Neural cell (in vitro differentiated cells): ENCODE measurements at regions not wholly inside any gene's neighbourhood (a gene's known extent, or its start where the extent isn't known, plus 50 kb on each side); places are given as distances from the start of the nearest gene placed in this dataset.

Experiments used
- H2AFZ ChIP-seq: fragments of 200-600, 300-800 bp; sonication (generic), shearing (Covaris generic); 2 replicates; pipeline ENCODE4 v1.6.0; 2014; ENCODE audit warnings: low read depth, mild to moderate bottlenecking, antibody characterized with exemption, low read length, moderate library complexity
- H3F3A ChIP-seq: fragments of 200-600 bp; shearing (Covaris generic); 2 replicates; pipeline ENCODE4 v1.6.1; 2016; ENCODE audit warnings: mild to moderate bottlenecking, moderate library complexity, mixed read lengths, antibody characterized with exemption, low read length; ENCODE audit not compliant: insufficient read depth, poor library complexity, severe bottlenecking
- H3K27ac ChIP-seq: fragments of 200-600, 300-800 bp; sonication (generic), shearing (Covaris generic); 2 replicates; pipeline ENCODE4 v1.5.1; 2014; ENCODE audit warnings: mild to moderate bottlenecking, low read length, moderate library complexity
- H3K27me3 ChIP-seq: fragments of 300-800, 200-600 bp; sonication (generic), shearing (Covaris generic); 2 replicates; pipeline ENCODE4 v1.6.0; 2014; ENCODE audit warnings: mild to moderate bottlenecking, low read depth, low read length, moderate library complexity; ENCODE audit not compliant: insufficient read depth
- H3K36me3 ChIP-seq: fragments of 300-800, 200-600 bp; sonication (generic), shearing (Covaris generic); 2 replicates; pipeline ENCODE4 v1.5.1; 2014; ENCODE audit warnings: mild to moderate bottlenecking, antibody characterized with exemption, low read length, moderate library complexity; ENCODE audit not compliant: insufficient read depth
- H3K4me2 ChIP-seq: fragments of 300-800, 200-600 bp; sonication (generic), shearing (Covaris generic); 2 replicates; pipeline ENCODE4 v1.6.0; 2014; ENCODE audit warnings: mild to moderate bottlenecking, low read length
- H3K4me3 ChIP-seq: fragments of 300-800, 200-600 bp; sonication (generic), shearing (Covaris generic); 2 replicates; pipeline ENCODE4 v1.5.1; 2014; ENCODE audit warnings: mild to moderate bottlenecking, low read length, moderate library complexity
- H3K79me2 ChIP-seq: fragments of 200-600 bp; shearing (Covaris generic); replicated peaks from 2 replicates; pipeline ENCODE4 v1.6.0; 2014; ENCODE audit warnings: mild to moderate bottlenecking, low read length, moderate library complexity; ENCODE audit not compliant: insufficient read depth
- H3K9ac ChIP-seq: fragments of 300-800, 200-600 bp; sonication (generic), shearing (Covaris generic); 2 replicates; pipeline ENCODE4 v1.6.1; 2016; ENCODE audit warnings: mild to moderate bottlenecking, low read length, mixed read lengths
- H3K9me2 ChIP-seq: fragments of 200-600 bp; shearing (Covaris generic); 2 replicates; pipeline ENCODE4 v1.6.1; 2016; ENCODE audit warnings: mild to moderate bottlenecking, low read length, mixed read lengths; ENCODE audit not compliant: insufficient read depth
- H3K9me3 ChIP-seq: fragments of 200-600, 300-800 bp; sonication (generic), shearing (Covaris generic); 2 replicates; pipeline ENCODE4 v1.6.1; 2016; ENCODE audit warnings: mild to moderate bottlenecking, mixed run types, low read length, moderate library complexity, mixed read lengths
- H4K20me1 ChIP-seq: fragments of 200-600 bp; shearing (Covaris generic); 2 replicates; pipeline ENCODE4 v1.6.1; 2016; ENCODE audit warnings: mild to moderate bottlenecking, mixed run types; ENCODE audit not compliant: insufficient read depth
- CTCF ChIP-seq: fragments of 450-650 bp; IDR thresholded peaks from 2 replicates; pipeline ENCODE4 v1.5.1; 2014; ENCODE audit warnings: antibody characterized with exemption, mild to moderate bottlenecking, moderate library complexity; ENCODE audit not compliant: poor library complexity, severe bottlenecking
- EP300 ChIP-seq: fragments of 450-650 bp; conservative IDR thresholded peaks from 2 replicates; pipeline ENCODE4 v1.6.1; 2014; ENCODE audit warnings: antibody characterized with exemption, mild to moderate bottlenecking, moderate library complexity; ENCODE audit not compliant: poor library complexity, severe bottlenecking
- EZH2 ChIP-seq: fragments of 200-600, 300-800 bp; shearing (Covaris generic), sonication (generic); IDR thresholded peaks from 2 replicates; pipeline ENCODE4 v1.6.1; 2014; ENCODE audit warnings: antibody characterized with exemption, low read length, borderline replicate concordance, mild to moderate bottlenecking; ENCODE audit not compliant: insufficient read depth, poor library complexity, severe bottlenecking
- MXI1 ChIP-seq: fragments of 450-650 bp; conservative IDR thresholded peaks from 2 replicates; pipeline ENCODE4 v1.6.1; 2014; ENCODE audit warnings: antibody characterized with exemption, mild to moderate bottlenecking; ENCODE audit not compliant: poor library complexity, severe bottlenecking
- POLR2AphosphoS5 ChIP-seq: IDR thresholded peaks from 2 replicates; pipeline ENCODE4 v1.6.1; 2012
- RAD21 ChIP-seq: fragments of 450-650 bp; conservative IDR thresholded peaks from 2 replicates; pipeline ENCODE4 v1.6.1; 2014; ENCODE audit warnings: antibody characterized with exemption, mild to moderate bottlenecking, moderate library complexity
- REST ChIP-seq: IDR thresholded peaks from 2 replicates; pipeline ENCODE4 v1.6.1; 2012; ENCODE audit warnings: borderline replicate concordance
- SMC3 ChIP-seq: fragments of 450-650 bp; conservative IDR thresholded peaks from 2 replicates; pipeline ENCODE4 v1.6.1; 2014; ENCODE audit warnings: antibody characterized with exemption, mild to moderate bottlenecking, moderate library complexity; ENCODE audit not compliant: poor library complexity
- TAF1 ChIP-seq: IDR thresholded peaks from 2 replicates; pipeline ENCODE4 v1.6.1; 2012; ENCODE audit warnings: low read depth

GRCh38 chr3:68089572-68090011, 435.2 kb upstream of the SUCLG2 start:
- Histone ChIP-seq H3K27ac (no peak overlapping the region), H4K20me1 (no peaks in the 10 kb centered on the region), H3K4me2 (no peak overlapping the region), H2AFZ (no peak overlapping the region), H3K9ac (no peak overlapping the region), H3K36me3 (no peaks in the 10 kb centered on the region), H3F3A (no peaks in the 10 kb centered on the region), H3K9me3 (no peaks in the 10 kb centered on the region), H3K79me2 (no peaks in the 10 kb centered on the region), H3K27me3 (no peaks in the 10 kb centered on the region), H3K4me3 (no peak overlapping the region), H3K9me2 (no peaks in the 10 kb centered on the region)
- no peak for TF ChIP-seq POLR2AphosphoS5
- TF ChIP-seq CTCF = no peak
- TF ChIP-seq RAD21 = no peak
- no peak for TF ChIP-seq SMC3
- no peak for TF ChIP-seq TAF1
- TF ChIP-seq EZH2 = no peak
- no peak for TF ChIP-seq MXI1
- TF ChIP-seq REST = no peak
- TF ChIP-seq EP300 = no peak

GRCh38 chr3:68088636-68089035, 434.2 kb upstream of the SUCLG2 start:
- no peak for TF ChIP-seq RAD21
- TF ChIP-seq EP300 = no peak
- Histone ChIP-seq H3K4me3 (no peak overlapping the region), H3K27me3 (no peaks in the 10 kb centered on the region), H4K20me1 (no peaks in the 10 kb centered on the region), H3K36me3 (no peaks in the 10 kb centered on the region), H3F3A (no peaks in the 10 kb centered on the region), H3K9ac (no peak overlapping the region), H3K79me2 (no peaks in the 10 kb centered on the region), H3K9me2 (no peaks in the 10 kb centered on the region), H3K27ac (no peak overlapping the region), H2AFZ (no peak overlapping the region), H3K4me2 (no peak overlapping the region), H3K9me3 (no peaks in the 10 kb centered on the region)

GRCh38 chr3:68088216-68088615, 433.8 kb upstream of the SUCLG2 start:
- H3K4me3 ChIP-seq = no peak overlapping the region
- no peaks in the 10 kb centered on the region for H3K36me3 ChIP-seq
- no peak overlapping the region for H3K9ac ChIP-seq
- no peaks in the 10 kb centered on the region for H3K27me3 ChIP-seq
- no peak overlapping the region for H3K4me2 ChIP-seq
- no peaks in the 10 kb centered on the region for H3K79me2 ChIP-seq
- no peaks in the 10 kb centered on the region for H3K9me3 ChIP-seq
- no peaks in the 10 kb centered on the region for H3F3A ChIP-seq
- H3K27ac ChIP-seq = no peak overlapping the region
- H2AFZ ChIP-seq = no peak overlapping the region
- H3K9me2 ChIP-seq = no peaks in the 10 kb centered on the region
- TF ChIP-seq EP300 = no peak
- TF ChIP-seq SMC3 = no peak
- no peak for TF ChIP-seq TAF1
- no peak for TF ChIP-seq POLR2AphosphoS5
- TF ChIP-seq RAD21 = no peak
- TF ChIP-seq CTCF = no peak
- TF ChIP-seq MXI1 = no peak
- no peak for TF ChIP-seq REST
- no peak for TF ChIP-seq EZH2
- H4K20me1 ChIP-seq = no peaks in the 10 kb centered on the region
